IMR-90 (cell line): ENCODE measurements at regions not wholly inside any gene's neighbourhood (a gene's known extent, or its start where the extent isn't known, plus 50 kb on each side); places are given as distances from the start of the nearest gene placed in this dataset.

Source experiments
- NFE2L2 ChIP-seq: fragments of 150-350 bp; IDR thresholded peaks from 2 replicates; pipeline ENCODE4 v1.6.1; 2016; ENCODE audit warnings: low read depth, mild to moderate bottlenecking, low read length
- POLR2A ChIP-seq: IDR thresholded peaks from 2 replicates; pipeline ENCODE4 v1.6.1; 2012; ENCODE audit warnings: mild to moderate bottlenecking, low read depth, low read length
- TF ChIP-seq, protein P1 (sequence below): fragments of 150-350 bp; IDR thresholded peaks from 2 replicates; pipeline ENCODE4 v1.6.1; 2016; ENCODE audit warnings: low read depth, mild to moderate bottlenecking, low read length, moderate library complexity, borderline replicate concordance

DNA sequence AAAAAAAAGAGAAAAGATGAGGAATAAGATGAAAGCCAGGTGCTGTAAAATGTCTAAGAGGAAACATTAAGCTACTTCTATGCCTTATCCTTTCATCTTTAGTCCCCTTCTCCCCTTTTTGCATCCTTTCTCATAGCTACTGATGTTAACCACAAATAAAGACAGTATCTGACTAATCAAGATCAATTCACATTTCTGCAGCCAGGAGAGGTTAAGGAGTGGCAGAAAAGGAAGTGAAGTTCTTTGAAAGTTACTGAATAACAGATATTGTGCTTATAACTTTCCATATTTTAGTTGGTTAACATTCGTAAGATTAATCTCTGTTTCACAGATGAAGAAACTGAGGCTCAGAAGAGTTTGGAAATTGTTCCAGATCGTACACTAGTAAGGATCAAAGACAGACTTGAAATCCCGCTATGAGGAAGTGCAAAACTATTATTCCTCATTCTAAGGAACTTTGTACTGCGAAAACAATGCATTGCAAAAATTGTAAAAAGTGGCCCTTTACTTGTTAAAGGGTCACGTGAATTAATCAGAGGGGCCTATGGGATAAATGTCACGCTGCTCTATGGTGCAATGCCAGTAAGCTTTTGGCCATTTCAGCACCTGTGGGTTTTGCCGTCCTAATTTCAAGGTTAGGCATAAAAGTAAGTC, 117.7 kb upstream of the GRM7 start:
- TF ChIP-seq POLR2A (no peak), NFE2L2 (no peak)
- TF ChIP-seq, protein P1, sequence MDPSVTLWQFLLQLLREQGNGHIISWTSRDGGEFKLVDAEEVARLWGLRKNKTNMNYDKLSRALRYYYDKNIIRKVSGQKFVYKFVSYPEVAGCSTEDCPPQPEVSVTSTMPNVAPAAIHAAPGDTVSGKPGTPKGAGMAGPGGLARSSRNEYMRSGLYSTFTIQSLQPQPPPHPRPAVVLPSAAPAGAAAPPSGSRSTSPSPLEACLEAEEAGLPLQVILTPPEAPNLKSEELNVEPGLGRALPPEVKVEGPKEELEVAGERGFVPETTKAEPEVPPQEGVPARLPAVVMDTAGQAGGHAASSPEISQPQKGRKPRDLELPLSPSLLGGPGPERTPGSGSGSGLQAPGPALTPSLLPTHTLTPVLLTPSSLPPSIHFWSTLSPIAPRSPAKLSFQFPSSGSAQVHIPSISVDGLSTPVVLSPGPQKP, result no peak
